ENCODE measurements at regions not wholly inside any gene's neighbourhood (a gene's known extent, or its start where the extent isn't known, plus 50 kb on each side); places are given as distances from the start of the nearest gene placed in this dataset.

- TF ChIP-seq CTCF (IDR thresholded peaks at IDR 0.05) (no peak), EP300 (IDR thresholded peaks at IDR 0.05) (no peak), POLR2A (IDR thresholded peaks at IDR 0.05) (no peak)
Observed at GRCh38 chr2:168350380-168350779, 103.0 kb upstream of the STK39 start.
